Activated CD8-positive, alpha-beta T cell treated with anti-CD3 and anti-CD28 coated beads for 36 hours (primary cell): ENCODE measurements at regions not wholly inside any gene's neighbourhood (a gene's known extent, or its start where the extent isn't known, plus 50 kb on each side); places are given as distances from the start of the nearest gene placed in this dataset.

ENCODE experiments used
- ATAC-seq: fragments of 200-7000 bp; cut with Tn5 transposase; one replicate; pipeline ENCODE4 v1.10.0; 2021; ENCODE audit warnings: mild to moderate bottlenecking, moderate library complexity
- CTCF ChIA-PET: fragments of 350-600 bp; sonication (Branson Sonifier 250); formaldehyde crosslinking; loops from one replicate; lab custom pipeline; 2021; ENCODE audit warnings: antibody characterized with exemption; lab: Charles Lee
- POLR2A ChIA-PET: fragments of 350-600 bp; sonication (Branson Sonifier 250); formaldehyde crosslinking; loops from one replicate; lab custom pipeline; 2021; ENCODE audit warnings: antibody characterized with exemption; lab: Charles Lee
- DNase-seq: peaks from one replicate; pipeline ENCODE4 v3.0.0-alpha.2; 2020
- H3K27ac Mint-ChIP-seq: one replicate; pipeline ENCODE4 v1.8.0; 2021; ENCODE audit warnings: mild to moderate bottlenecking, mixed read lengths
- H3K27me3 Mint-ChIP-seq: one replicate; pipeline ENCODE4 v1.8.0; 2021; ENCODE audit warnings: mixed read lengths
- H3K36me3 Mint-ChIP-seq: one replicate; pipeline ENCODE4 v1.8.0; 2021; ENCODE audit warnings: low read depth, mixed read lengths
- H3K4me1 Mint-ChIP-seq: one replicate; pipeline ENCODE4 v1.8.0; 2021; ENCODE audit warnings: low read depth, mixed read lengths
- H3K4me3 Mint-ChIP-seq: one replicate; pipeline ENCODE4 v1.8.0; 2021; ENCODE audit warnings: mild to moderate bottlenecking, moderate library complexity, mixed read lengths
- H3K9me3 Mint-ChIP-seq: one replicate; pipeline ENCODE4 v1.8.0; 2021; ENCODE audit warnings: mixed read lengths
- intact Hi-C: fragments of 100-400 bp; cut with micrococcal nuclease; formaldehyde crosslinking; loops from one replicate; pipeline ENCODE4 v1.10.0; 2022
- TF ChIP-seq, protein P1 (sequence below): fragments of 200-600 bp; IDR thresholded peaks from one replicate; pipeline ENCODE4 v1.8.0; 2022; ENCODE audit warnings: antibody characterized with exemption, mild to moderate bottlenecking

GRCh38 chr6:167570460-167571400 lies 245.8 kb downstream of the TTLL2 start:
- no peaks in the 10 kb centered on the region for H3K36me3 Mint-ChIP-seq
- no peaks in the 10 kb centered on the region for H3K27me3 Mint-ChIP-seq
- H3K4me3 Mint-ChIP-seq, result no peak overlapping the region
- no peaks in the 10 kb centered on the region for H3K4me1 Mint-ChIP-seq
- H3K9me3 Mint-ChIP-seq, result no peaks in the 10 kb centered on the region
- no peak overlapping the region for H3K27ac Mint-ChIP-seq
- ATAC-seq, result no peak
- ChIA-PET POLR2A (no interaction called here), CTCF (no interaction called here)
- no peak for DNase-seq
- intact Hi-C loops, result no loop called here
- TF ChIP-seq, protein P1, sequence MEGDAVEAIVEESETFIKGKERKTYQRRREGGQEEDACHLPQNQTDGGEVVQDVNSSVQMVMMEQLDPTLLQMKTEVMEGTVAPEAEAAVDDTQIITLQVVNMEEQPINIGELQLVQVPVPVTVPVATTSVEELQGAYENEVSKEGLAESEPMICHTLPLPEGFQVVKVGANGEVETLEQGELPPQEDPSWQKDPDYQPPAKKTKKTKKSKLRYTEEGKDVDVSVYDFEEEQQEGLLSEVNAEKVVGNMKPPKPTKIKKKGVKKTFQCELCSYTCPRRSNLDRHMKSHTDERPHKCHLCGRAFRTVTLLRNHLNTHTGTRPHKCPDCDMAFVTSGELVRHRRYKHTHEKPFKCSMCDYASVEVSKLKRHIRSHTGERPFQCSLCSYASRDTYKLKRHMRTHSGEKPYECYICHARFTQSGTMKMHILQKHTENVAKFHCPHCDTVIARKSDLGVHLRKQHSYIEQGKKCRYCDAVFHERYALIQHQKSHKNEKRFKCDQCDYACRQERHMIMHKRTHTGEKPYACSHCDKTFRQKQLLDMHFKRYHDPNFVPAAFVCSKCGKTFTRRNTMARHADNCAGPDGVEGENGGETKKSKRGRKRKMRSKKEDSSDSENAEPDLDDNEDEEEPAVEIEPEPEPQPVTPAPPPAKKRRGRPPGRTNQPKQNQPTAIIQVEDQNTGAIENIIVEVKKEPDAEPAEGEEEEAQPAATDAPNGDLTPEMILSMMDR, result no peak

DNA sequence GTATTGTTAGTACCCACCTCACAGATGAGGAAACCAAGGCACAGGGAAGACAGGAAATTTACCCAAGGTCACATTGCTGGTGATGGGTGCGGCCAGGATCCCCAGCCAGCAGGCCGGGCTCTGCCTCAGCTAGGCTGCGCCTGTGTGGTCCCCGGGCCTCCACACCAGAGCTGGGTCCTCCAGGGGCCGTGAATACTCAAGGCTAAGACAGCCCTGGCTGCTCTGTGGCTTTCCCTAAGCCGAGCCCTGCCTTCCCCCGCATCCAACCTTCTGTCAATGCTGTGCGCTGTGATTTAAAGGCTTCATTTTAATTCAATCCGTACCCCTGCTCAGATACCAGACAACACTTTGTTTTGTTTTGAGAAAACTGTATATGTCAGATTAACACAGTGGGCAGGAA lies 246.7 kb downstream of the TTLL2 start:
- ChIA-PET POLR2A (no interaction called here), CTCF (no interaction called here)
- ATAC-seq (no peak), DNase-seq (no peak)
- H3K4me3 Mint-ChIP-seq, result no peak overlapping the region
- intact Hi-C loops, result no loop called here
- TF ChIP-seq, protein P1, result no peak
- H3K27me3 Mint-ChIP-seq, result no peaks in the 10 kb centered on the region
- H3K27ac Mint-ChIP-seq, result no peak overlapping the region
- no peaks in the 10 kb centered on the region for H3K9me3 Mint-ChIP-seq
- no peaks in the 10 kb centered on the region for H3K36me3 Mint-ChIP-seq
- H3K4me1 Mint-ChIP-seq, result no peaks in the 10 kb centered on the region

DNA sequence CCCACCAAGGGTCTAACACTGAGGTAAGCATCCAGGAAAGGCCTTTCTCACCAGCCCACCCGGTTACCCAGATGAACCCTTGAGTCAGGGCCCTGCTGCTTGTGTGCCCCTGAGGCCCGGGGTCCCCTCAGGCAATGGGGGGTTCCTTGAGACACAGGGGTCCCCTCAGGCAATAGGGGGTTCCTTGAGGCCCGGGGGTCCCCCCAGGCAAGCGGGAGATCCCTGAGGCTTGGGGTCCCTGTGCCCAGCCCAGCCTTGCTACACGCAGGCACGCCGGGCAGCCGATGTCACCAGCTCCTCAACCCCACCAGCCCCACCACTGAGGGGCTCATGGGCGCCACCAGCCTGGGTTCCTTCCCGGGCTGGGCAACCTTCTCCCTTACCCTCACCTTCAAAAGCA lies 247.2 kb downstream of the TTLL2 start:
- DNase-seq (no peak), ATAC-seq (no peak)
- TF ChIP-seq, protein P1, result no peak
- ChIA-PET CTCF (no interaction called here), POLR2A (no interaction called here)
- Mint-ChIP-seq H3K9me3 (no peaks in the 10 kb centered on the region), H3K4me1 (no peaks in the 10 kb centered on the region), H3K27me3 (no peaks in the 10 kb centered on the region), H3K36me3 (no peaks in the 10 kb centered on the region), H3K4me3 (no peak overlapping the region), H3K27ac (no peak overlapping the region)
- intact Hi-C loops, result no loop called here

DNA sequence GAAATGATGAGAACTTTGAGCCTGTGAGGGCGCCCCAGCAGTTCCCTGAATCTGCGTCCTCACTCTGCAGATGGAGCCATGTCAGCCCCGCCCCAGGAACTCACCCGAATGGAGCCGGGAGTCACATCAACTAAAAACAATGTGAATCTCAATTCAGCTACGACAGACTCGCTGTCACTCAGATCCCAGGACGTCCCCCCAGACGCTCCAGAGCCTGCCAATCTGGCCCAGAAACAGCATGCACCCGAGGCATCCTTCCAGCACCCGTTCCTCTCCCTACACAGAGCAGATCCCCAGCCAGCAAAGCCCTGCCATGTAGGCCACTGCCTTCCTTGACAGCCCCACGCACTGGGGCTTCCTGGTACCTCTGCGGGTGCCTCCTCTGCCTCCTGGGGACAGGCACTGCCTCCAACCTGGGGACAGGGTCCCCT lies 248.0 kb downstream of the TTLL2 start:
- Mint-ChIP-seq H3K36me3 (no peaks in the 10 kb centered on the region), H3K9me3 (no peaks in the 10 kb centered on the region), H3K4me1 (no peaks in the 10 kb centered on the region), H3K27ac (no peak overlapping the region), H3K27me3 (no peaks in the 10 kb centered on the region), H3K4me3 (no peak overlapping the region)
- DNase-seq, result no peak
- intact Hi-C loops, result no loop called here
- POLR2A ChIA-PET, result no interaction called here
- no peak for ATAC-seq
- CTCF ChIA-PET, result no interaction called here
- TF ChIP-seq, protein P1, result no peak

- POLR2A ChIA-PET, result no interaction called here
- intact Hi-C loops, result no loop called here
- Mint-ChIP-seq H3K4me1 (no peaks in the 10 kb centered on the region), H3K4me3 (no peak overlapping the region), H3K27me3 (no peaks in the 10 kb centered on the region), H3K36me3 (no peaks in the 10 kb centered on the region), H3K9me3 (no peaks in the 10 kb centered on the region), H3K27ac (no peak overlapping the region)
- CTCF ChIA-PET, result no interaction called here
- no peak for ATAC-seq
- DNase-seq, result no peak
- TF ChIP-seq, protein P1, result no peak
Observed at GRCh38 chr6:167573461-167574215, 248.8 kb downstream of the TTLL2 start.
